Astrocyte (in vitro differentiated cells and primary cell): ENCODE measurements at regions not wholly inside any gene's neighbourhood (a gene's known extent, or its start where the extent isn't known, plus 50 kb on each side); places are given as distances from the start of the nearest gene placed in this dataset.
"Not testable (repeated sequence)": the region's sequence is repeated elsewhere in the genome, so short reads cannot be mapped to it uniquely, and the experiment has no call there.

Experiments
- EZH2 ChIP-seq: IDR thresholded peaks from 2 replicates; pipeline ENCODE4 v1.6.1; 2012; ENCODE audit warnings: mild to moderate bottlenecking, low read length, inconsistent platforms; ENCODE audit not compliant: insufficient read depth
- TF ChIP-seq, protein P1 (sequence below): IDR thresholded peaks from 2 replicates; pipeline ENCODE4 v1.5.1; 2011; ENCODE audit warnings: low read depth, mild to moderate bottlenecking, inconsistent platforms, low read length, moderate library complexity; ENCODE audit not compliant: insufficient read depth

DNA sequence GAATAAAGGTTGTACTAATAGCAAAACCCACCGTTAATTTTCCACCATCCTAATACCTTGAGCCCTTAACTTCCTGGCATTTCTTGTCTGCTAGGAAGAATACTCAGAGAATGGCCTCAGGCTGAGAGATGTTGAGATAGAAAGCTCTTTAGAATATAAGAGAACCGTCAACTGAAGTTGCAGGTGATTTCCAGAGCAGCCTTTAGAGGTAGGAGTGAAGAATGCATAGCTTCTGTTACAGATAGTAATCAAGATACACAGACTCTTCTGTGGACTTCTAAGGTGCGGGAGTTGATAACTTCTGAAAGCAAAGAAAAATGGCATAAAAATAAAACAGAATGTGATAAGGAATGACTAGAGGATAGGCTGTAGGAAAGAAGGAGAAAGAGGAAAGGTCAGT lies 1651.3 kb upstream of the DEFB115 start:
- TF ChIP-seq, protein P1, sequence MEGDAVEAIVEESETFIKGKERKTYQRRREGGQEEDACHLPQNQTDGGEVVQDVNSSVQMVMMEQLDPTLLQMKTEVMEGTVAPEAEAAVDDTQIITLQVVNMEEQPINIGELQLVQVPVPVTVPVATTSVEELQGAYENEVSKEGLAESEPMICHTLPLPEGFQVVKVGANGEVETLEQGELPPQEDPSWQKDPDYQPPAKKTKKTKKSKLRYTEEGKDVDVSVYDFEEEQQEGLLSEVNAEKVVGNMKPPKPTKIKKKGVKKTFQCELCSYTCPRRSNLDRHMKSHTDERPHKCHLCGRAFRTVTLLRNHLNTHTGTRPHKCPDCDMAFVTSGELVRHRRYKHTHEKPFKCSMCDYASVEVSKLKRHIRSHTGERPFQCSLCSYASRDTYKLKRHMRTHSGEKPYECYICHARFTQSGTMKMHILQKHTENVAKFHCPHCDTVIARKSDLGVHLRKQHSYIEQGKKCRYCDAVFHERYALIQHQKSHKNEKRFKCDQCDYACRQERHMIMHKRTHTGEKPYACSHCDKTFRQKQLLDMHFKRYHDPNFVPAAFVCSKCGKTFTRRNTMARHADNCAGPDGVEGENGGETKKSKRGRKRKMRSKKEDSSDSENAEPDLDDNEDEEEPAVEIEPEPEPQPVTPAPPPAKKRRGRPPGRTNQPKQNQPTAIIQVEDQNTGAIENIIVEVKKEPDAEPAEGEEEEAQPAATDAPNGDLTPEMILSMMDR = not testable (repeated sequence)
- TF ChIP-seq EZH2 = not testable (repeated sequence)
